Mesendoderm (in vitro differentiated cells): ENCODE measurements at regions not wholly inside any gene's neighbourhood (a gene's known extent, or its start where the extent isn't known, plus 50 kb on each side); places are given as distances from the start of the nearest gene placed in this dataset.

ENCODE experiments used
- DNase-seq: peaks from one replicate; pipeline ENCODE4 v3.0.0; 2013
- H2AK5ac ChIP-seq: 2 replicates; pipeline ENCODE4 v1.6.1; 2013; ENCODE audit warnings: low read length, inconsistent platforms
- H2BK120ac ChIP-seq: 2 replicates; pipeline ENCODE4 v1.6.1; 2013; ENCODE audit warnings: low read depth, mild to moderate bottlenecking, low read length, moderate library complexity, mixed read lengths
- H2BK15ac ChIP-seq: replicated peaks from 2 replicates; pipeline ENCODE4 v1.6.1; 2013; ENCODE audit warnings: low read depth, mild to moderate bottlenecking, moderate library complexity
- H2BK5ac ChIP-seq: 2 replicates; pipeline ENCODE4 v1.6.1; 2013; ENCODE audit warnings: low read length, inconsistent platforms
- H3K18ac ChIP-seq: 2 replicates; pipeline ENCODE4 v1.6.1; 2013; ENCODE audit warnings: mild to moderate bottlenecking, low read length, mixed read lengths
- H3K23ac ChIP-seq: one replicate; pipeline ENCODE4 v1.6.1; 2013; ENCODE audit warnings: low read length
- H3K27ac ChIP-seq: 2 replicates; pipeline ENCODE4 v1.5.1; 2013; ENCODE audit warnings: low read depth, mild to moderate bottlenecking, inconsistent platforms, low read length, moderate library complexity
- H3K27me3 ChIP-seq: 2 replicates; pipeline ENCODE4 v1.6.1; 2013; ENCODE audit warnings: low read length, control low read depth, mild to moderate bottlenecking, inconsistent platforms; ENCODE audit not compliant: insufficient read depth, poor library complexity
- H3K36me3 ChIP-seq: 2 replicates; pipeline ENCODE4 v1.6.1; 2013; ENCODE audit warnings: low read length, inconsistent platforms; ENCODE audit not compliant: control insufficient read depth, insufficient read depth
- H3K4ac ChIP-seq: one replicate; pipeline ENCODE4 v1.6.1; 2013; ENCODE audit warnings: low read depth, mild to moderate bottlenecking, low read length, moderate library complexity
- H3K4me1 ChIP-seq: 2 replicates; pipeline ENCODE4 v1.6.1; 2013; ENCODE audit warnings: low read depth, low read length, inconsistent platforms; ENCODE audit not compliant: control insufficient read depth
- H3K4me2 ChIP-seq: 2 replicates; pipeline ENCODE4 v1.6.1; 2013; ENCODE audit warnings: low read length
- H3K4me3 ChIP-seq: 2 replicates; pipeline ENCODE4 v1.5.1; 2013; ENCODE audit warnings: mild to moderate bottlenecking, low read length
- H3K56ac ChIP-seq: one replicate; pipeline ENCODE4 v1.6.1; 2013; ENCODE audit warnings: low read length
- H3K79me1 ChIP-seq: 2 replicates; pipeline ENCODE4 v1.6.1; 2013; ENCODE audit warnings: low read length, inconsistent platforms
- H3K79me2 ChIP-seq: 2 replicates; pipeline ENCODE4 v1.6.1; 2013; ENCODE audit warnings: mild to moderate bottlenecking, low read length; ENCODE audit not compliant: control insufficient read depth, insufficient read depth
- H3K9ac ChIP-seq: 2 replicates; pipeline ENCODE4 v1.6.1; 2013; ENCODE audit warnings: low read length, inconsistent platforms
- H4K5ac ChIP-seq: one replicate; pipeline ENCODE4 v1.6.1; 2013; ENCODE audit warnings: low read length
- H4K8ac ChIP-seq: one replicate; pipeline ENCODE4 v1.6.1; 2013; ENCODE audit warnings: low read depth, mild to moderate bottlenecking, control low read depth, low read length, moderate library complexity
- WGBS: extraction: QIAGEN DNeasy Blood & Tissue Kit; methylation state at CpG from one replicate; pipeline ENCODE4 v1.1.7; 2013; ENCODE audit warnings: low lambda C conversion rate, missing lambda C conversion rate; ENCODE audit not compliant: insufficient coverage; ENCODE audit errors: extremely low coverage; 5-methylcytosine and 5-hydroxymethylcytosine counted together

GRCh38 chr12:91655966-91656365 lies 473.3 kb upstream of the DCN start:
- Histone ChIP-seq H2AK5ac (no peak overlapping the region), H4K5ac (no peak overlapping the region), H3K4me3 (no peak overlapping the region), H3K56ac (no peak overlapping the region), H3K9ac (no peak overlapping the region), H3K27me3 (no peaks in the 10 kb centered on the region), H3K79me2 (no peaks in the 10 kb centered on the region), H3K4me1 (no peaks in the 10 kb centered on the region), H3K79me1 (no peaks in the 10 kb centered on the region), H2BK15ac (no peak overlapping the region), H2BK120ac (no peak overlapping the region), H3K23ac (no peak overlapping the region), H4K8ac (no peak overlapping the region), H3K18ac (no peak overlapping the region), H3K4me2 (no peak overlapping the region), H3K27ac (no peak overlapping the region), H2BK5ac (no peak overlapping the region), H3K4ac (no peak overlapping the region), H3K36me3 (no peaks in the 10 kb centered on the region)
- WGBS = no CpG with 5 or more reads among the region's 3 CpGs
- DNase-seq = no peak

GRCh38 chr12:91654087-91654486 lies 471.5 kb upstream of the DCN start:
- Histone ChIP-seq H3K27ac (no peak overlapping the region), H3K27me3 (no peaks in the 10 kb centered on the region), H3K23ac (no peak overlapping the region), H2BK15ac (no peak overlapping the region), H3K79me2 (no peaks in the 10 kb centered on the region), H2BK5ac (no peak overlapping the region), H3K4me1 (no peaks in the 10 kb centered on the region), H4K5ac (no peak overlapping the region), H2AK5ac (no peak overlapping the region), H2BK120ac (no peak overlapping the region), H3K56ac (no peak overlapping the region), H3K9ac (no peak overlapping the region), H3K4me3 (no peak overlapping the region), H3K18ac (no peak overlapping the region), H3K4me2 (no peak overlapping the region), H3K36me3 (no peaks in the 10 kb centered on the region), H3K79me1 (no peaks in the 10 kb centered on the region), H3K4ac (no peak overlapping the region), H4K8ac (no peak overlapping the region)
- DNase-seq = no peak
- no CpG with 5 or more reads among the region's 3 CpGs for WGBS

- Histone ChIP-seq H3K79me1 (no peaks in the 10 kb centered on the region), H3K9ac (no peak overlapping the region), H3K18ac (no peak overlapping the region), H3K79me2 (no peaks in the 10 kb centered on the region), H2BK15ac (no peak overlapping the region), H3K4me2 (no peak overlapping the region), H2AK5ac (no peak overlapping the region), H3K4me3 (no peak overlapping the region), H3K23ac (no peak overlapping the region), H4K5ac (no peak overlapping the region), H2BK120ac (no peak overlapping the region), H3K56ac (no peak overlapping the region), H3K4me1 (no peaks in the 10 kb centered on the region), H3K36me3 (no peaks in the 10 kb centered on the region), H3K4ac (no peak overlapping the region), H3K27me3 (no peaks in the 10 kb centered on the region), H3K27ac (no peak overlapping the region), H2BK5ac (no peak overlapping the region), H4K8ac (no peak overlapping the region)
- no peak for DNase-seq
Measured at GRCh38 chr12:91651728-91652127, 469.1 kb upstream of the DCN start.

- H3K18ac ChIP-seq = no peak overlapping the region
- no peak overlapping the region for H2BK15ac ChIP-seq
- no peak overlapping the region for H4K5ac ChIP-seq
- no peak overlapping the region for H2BK5ac ChIP-seq
- no peak overlapping the region for H3K4me3 ChIP-seq
- no peaks in the 10 kb centered on the region for H3K36me3 ChIP-seq
- H3K27ac ChIP-seq = no peak overlapping the region
- no peak overlapping the region for H2AK5ac ChIP-seq
- no peak overlapping the region for H3K4ac ChIP-seq
- H3K79me2 ChIP-seq = no peaks in the 10 kb centered on the region
- no peak overlapping the region for H3K56ac ChIP-seq
- no peaks in the 10 kb centered on the region for H3K4me1 ChIP-seq
- H4K8ac ChIP-seq = no peak overlapping the region
- no peak overlapping the region for H3K9ac ChIP-seq
- H3K79me1 ChIP-seq = no peaks in the 10 kb centered on the region
- H3K23ac ChIP-seq = no peak overlapping the region
- no peak overlapping the region for H2BK120ac ChIP-seq
- H3K4me2 ChIP-seq = no peak overlapping the region
- WGBS = no CpG with 5 or more reads among the region's 2 CpGs
- no peaks in the 10 kb centered on the region for H3K27me3 ChIP-seq
- no peak for DNase-seq
Measured at GRCh38 chr12:91643763-91644162, 461.1 kb upstream of the DCN start.

- no CpG with 5 or more reads among the region's 2 CpGs for WGBS
- Histone ChIP-seq H3K4ac (no peak overlapping the region), H3K18ac (no peak overlapping the region), H3K9ac (no peak overlapping the region), H4K8ac (no peak overlapping the region), H3K56ac (no peak overlapping the region), H3K79me2 (no peaks in the 10 kb centered on the region), H3K4me1 (no peaks in the 10 kb centered on the region), H2BK5ac (no peak overlapping the region), H3K4me2 (no peak overlapping the region), H3K79me1 (no peaks in the 10 kb centered on the region), H2AK5ac (no peak overlapping the region), H2BK120ac (no peak overlapping the region), H3K27ac (no peak overlapping the region), H3K27me3 (no peaks in the 10 kb centered on the region), H3K36me3 (no peaks in the 10 kb centered on the region), H3K4me3 (no peak overlapping the region), H2BK15ac (no peak overlapping the region), H4K5ac (no peak overlapping the region), H3K23ac (no peak overlapping the region)
- DNase-seq = no peak
Measured at GRCh38 chr12:91640021-91640420, 457.4 kb upstream of the DCN start.

- Histone ChIP-seq H3K4me3 (no peak overlapping the region), H2BK5ac (no peak overlapping the region), H3K27me3 (no peaks in the 10 kb centered on the region), H4K8ac (no peak overlapping the region), H3K27ac (no peak overlapping the region), H3K9ac (no peak overlapping the region), H3K18ac (no peak overlapping the region), H4K5ac (no peak overlapping the region), H2BK120ac (no peak overlapping the region), H3K23ac (no peak overlapping the region), H3K4me1 (no peaks in the 10 kb centered on the region), H3K36me3 (no peaks in the 10 kb centered on the region), H3K79me2 (no peaks in the 10 kb centered on the region), H3K4ac (no peak overlapping the region), H2AK5ac (no peak overlapping the region), H2BK15ac (no peak overlapping the region), H3K4me2 (no peak overlapping the region), H3K79me1 (no peaks in the 10 kb centered on the region), H3K56ac (no peak overlapping the region)
- no peak for DNase-seq
- WGBS = no CpG with 5 or more reads among the region's 3 CpGs
Measured at GRCh38 chr12:91639327-91639726, 456.7 kb upstream of the DCN start.
